ENCODE measurements at regions not wholly inside any gene's neighbourhood (a gene's known extent, or its start where the extent isn't known, plus 50 kb on each side); places are given as distances from the start of the nearest gene placed in this dataset.
"Not testable (repeated sequence)": the region's sequence is repeated elsewhere in the genome, so short reads cannot be mapped to it uniquely, and the experiment has no call there.

- no peak for DNase-seq
Measured at GRCh38 chr17:68699936-68700335, 98.8 kb upstream of the FAM20A start.

- no peak for DNase-seq
Measured at GRCh38 chr17:68698746-68699145, 97.6 kb upstream of the FAM20A start.

GRCh38 chr17:68697850-68698361 lies 96.7 kb upstream of the FAM20A start:
- no peak for DNase-seq

DNA sequence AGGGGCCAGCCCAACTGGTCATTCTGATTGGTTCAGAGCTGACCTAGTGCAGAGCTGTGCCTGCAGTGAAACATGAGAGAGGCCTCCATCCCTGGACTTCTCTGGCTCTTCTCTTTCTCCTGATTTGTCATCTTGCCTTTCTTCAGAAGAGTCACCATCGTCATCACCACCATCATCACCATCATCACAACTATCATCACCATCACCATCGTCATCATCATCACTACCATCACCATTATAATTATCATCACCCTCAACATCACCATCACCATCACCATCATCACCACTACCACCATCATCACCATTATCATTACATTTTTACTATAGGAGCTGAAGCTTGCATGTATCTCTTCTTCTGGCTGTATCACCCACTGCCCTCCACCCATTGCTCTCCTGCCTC lies 94.5 kb upstream of the FAM20A start:
- no peak for DNase-seq

DNA sequence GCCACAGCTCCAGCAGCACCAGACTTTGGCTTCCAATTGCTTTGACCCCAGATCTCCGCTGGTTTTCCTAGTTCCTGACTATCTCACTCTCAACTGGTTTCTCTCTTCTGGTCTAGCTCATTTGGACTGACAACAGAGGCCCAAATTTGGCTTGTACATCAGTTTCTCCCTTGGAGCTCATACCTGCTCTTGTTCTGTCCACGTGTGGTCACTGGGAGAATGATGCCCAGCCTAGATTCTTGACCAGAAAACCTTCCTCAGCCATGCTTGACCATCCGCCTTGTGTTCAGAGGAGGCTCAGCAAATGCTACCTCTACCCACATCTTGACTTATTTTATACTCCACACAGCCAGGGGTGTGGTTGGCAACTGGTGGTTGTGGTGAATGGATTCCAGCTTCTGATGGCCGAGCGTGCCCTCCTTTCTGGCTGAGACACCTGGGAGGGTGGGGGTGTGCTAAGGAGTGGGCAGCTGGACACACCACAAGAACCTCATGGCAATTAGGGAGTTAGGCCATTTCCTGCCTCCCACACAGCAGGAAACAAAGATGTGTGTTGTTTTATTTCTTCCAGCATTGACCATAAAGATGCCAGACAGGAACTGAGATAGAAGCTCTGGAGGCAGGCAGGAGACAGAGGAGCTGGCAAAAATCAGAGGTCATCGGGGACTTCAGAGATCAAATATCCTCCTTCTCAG lies 93.8 kb upstream of the FAM20A start:
- no peak for DNase-seq

DNA sequence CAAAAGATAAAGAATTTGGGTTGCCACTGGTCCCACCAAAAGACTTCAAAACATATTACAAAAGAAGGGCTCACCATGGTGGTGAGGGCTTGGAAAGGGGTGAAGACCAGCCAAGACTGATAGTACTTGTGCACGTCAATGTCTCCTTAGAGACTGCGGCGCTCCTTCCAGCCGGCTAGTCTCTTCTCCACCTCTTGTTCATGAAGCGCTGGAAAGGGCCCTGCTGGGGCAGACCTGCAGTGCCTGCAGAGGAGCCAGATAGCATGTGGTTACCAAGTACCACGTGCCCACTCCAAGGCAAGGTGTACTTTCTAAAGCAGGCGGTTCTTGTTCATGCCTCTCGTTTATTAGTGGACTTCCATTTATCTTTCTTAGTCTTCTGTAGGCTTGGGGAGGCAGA lies 92.7 kb upstream of the FAM20A start:
- DNase-seq = no peak

- no peak for DNase-seq
Measured at GRCh38 chr17:68693466-68693865, 92.3 kb upstream of the FAM20A start.

GRCh38 chr17:68686108-68686988 lies 85.2 kb upstream of the FAM20A start:
- DNase-seq = no peak

GRCh38 chr17:68684949-68685357 lies 83.8 kb upstream of the FAM20A start:
- DNase-seq = no peak

DNA sequence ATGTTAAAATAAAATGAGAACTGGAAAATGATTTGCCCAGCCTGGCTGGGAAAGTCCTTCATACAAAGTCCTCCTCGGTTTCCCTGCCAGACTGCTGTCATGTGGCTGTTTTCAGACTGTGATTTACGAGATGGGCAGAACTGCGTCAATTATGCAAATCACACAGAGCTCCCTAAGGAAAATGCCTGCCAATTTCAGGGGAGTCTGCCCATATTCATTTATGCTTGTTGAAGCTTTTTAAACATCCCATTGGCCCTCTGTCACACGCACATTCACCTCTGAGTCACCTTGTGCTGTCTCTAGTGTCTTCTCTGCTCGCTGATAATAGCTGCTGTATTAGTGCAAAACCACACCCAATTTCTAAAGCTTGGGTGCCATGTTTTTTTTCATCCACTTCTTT lies 81.7 kb upstream of the FAM20A start:
- DNase-seq = no peak

DNA sequence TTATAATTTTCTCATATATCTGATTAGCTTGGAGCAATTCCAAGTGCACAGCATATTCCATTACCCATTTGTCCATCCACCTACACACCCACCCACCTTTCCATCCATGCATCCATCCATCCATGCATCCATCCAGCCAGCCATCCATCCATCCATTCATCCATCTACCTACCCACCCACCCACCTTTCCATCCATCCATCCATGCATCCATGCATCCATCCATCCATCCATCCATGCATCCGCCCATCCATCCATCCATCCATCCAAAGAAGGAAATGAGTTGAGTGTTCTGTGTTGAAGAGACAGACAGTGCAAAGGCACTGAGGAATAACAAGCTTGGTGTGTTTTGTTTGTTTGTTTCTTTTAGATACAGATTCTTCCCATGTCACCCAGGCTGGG lies 78.7 kb upstream of the FAM20A start:
- no peak for DNase-seq

GRCh38 chr17:68676856-68677255 lies 75.7 kb upstream of the FAM20A start:
- no peak for DNase-seq

DNA sequence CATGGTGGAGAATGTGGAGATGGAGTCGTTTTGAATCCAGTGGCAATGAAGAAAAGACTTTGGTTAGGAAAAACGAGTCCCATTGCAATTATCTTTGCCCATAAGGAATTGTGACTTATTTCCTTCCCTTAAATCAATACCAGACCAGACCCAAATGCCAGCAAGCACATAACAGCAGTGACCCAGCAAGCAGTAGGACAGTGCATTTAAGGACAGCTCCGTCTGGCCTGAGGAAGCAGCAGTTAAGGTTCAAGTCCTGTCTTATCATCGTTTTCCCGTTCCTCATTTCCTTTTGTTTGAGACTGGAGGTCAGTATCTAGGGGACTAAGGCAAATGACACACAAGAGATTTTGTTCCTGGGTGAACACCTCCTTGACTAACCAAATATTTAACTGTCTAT lies 74.6 kb upstream of the FAM20A start:
- no peak for DNase-seq

GRCh38 chr17:68674029-68674925 lies 73.1 kb upstream of the FAM20A start:
- DNase-seq = no peak

- DNase-seq = no peak
Measured at GRCh38 chr17:68670967-68671693, 70.0 kb upstream of the FAM20A start.

DNA sequence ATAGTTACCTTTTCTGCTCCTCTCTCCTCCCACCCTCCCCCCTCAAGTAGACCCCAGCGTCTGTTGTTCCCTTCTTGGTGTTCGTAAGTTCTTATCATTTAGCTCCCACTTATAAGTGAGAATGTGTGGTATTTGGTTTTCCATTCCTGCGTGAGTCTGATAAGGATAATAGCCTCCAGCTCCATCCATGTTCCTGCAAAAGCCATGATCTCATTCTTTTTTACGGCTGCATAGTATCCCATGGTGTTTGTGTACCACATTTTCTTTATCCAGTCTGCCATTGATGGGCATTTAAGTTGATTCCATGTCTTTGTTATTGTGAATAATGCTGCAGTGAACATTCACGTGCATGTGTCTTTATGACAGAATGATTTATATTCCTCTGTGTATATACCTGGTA lies 65.3 kb upstream of the FAM20A start:
- not testable (repeated sequence) for DNase-seq

- DNase-seq = no peak
Measured at GRCh38 chr17:68665373-68665772, 64.2 kb upstream of the FAM20A start.

DNA sequence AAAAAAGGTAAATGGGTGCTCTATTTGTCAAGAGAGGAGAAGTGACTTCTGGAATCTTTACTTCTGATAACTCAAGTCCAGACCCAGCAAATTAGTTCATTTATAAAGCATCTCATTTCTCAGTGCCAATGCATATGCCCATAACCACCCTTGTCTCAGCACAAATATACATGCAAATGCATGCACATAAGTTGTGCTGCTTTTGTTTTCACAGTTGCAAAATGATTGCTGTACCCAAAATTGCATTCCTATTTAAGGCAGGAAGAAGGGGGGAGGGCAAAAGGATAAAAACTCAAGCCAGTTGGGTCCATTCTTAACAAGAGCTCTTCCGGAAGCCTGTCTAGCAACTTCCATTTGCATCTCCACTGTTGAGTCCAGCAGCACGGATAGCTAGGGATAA lies 61.3 kb upstream of the FAM20A start:
- no peak for DNase-seq

GRCh38 chr17:68662037-68662432 lies 60.9 kb upstream of the FAM20A start:
- DNase-seq = no peak

DNA sequence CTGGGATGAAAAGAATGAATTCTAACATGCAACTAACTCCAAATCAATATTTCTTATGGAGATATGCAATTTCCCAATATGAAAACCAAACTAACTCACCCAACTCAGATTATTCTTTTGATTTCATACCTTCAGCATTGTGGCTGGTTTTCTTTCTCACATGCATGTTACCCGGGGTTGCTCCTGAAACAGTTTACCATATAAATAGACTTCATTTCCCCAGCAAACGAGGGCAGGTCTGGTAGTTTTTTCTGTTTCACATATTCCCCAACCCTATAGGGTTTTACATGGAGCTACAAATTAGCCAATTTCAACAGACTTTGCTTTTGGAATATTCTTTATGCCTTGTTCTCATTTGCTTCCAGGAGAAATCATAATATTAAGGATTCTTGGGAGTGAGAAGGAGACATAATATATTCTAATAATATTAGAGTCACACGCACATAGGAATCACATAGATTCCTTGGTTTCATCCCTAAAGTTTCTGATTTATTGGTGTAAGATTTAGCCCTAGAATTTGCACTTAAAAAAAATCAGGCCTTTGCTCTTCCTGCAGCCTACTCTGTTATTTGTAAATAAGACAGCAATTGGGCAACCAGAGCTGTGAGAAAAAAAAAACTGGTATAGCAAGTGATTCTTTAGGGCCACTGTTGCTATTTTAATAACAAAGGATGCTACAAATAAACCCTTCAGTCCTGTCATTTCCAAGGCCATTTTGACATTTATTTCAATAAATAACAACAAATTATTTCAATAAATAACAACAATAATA lies 60.3 kb upstream of the FAM20A start:
- DNase-seq = no peak

- no peak for DNase-seq
Measured at GRCh38 chr17:68660302-68660701, 59.1 kb upstream of the FAM20A start.

Measured in right forelimb (tissue), 1 donor.